GM18873 (cell line): ENCODE measurements at regions not wholly inside any gene's neighbourhood (a gene's known extent, or its start where the extent isn't known, plus 50 kb on each side); places are given as distances from the start of the nearest gene placed in this dataset.

Experiments used
- ATAC-seq: cut with Tn5 transposase; IDR thresholded peaks from one replicate; pipeline ENCODE4 v1.9.1; 2021; ENCODE audit warnings: mild to moderate bottlenecking, moderate library complexity, moderate number of reproducible peaks; ENCODE audit not compliant: unreplicated experiment, low FRiP score

GRCh38 chr5:161235569-161235968, 311.0 kb downstream of the GABRB2 start:
- ATAC-seq: no peak

GRCh38 chr5:161233553-161233952, 313.0 kb downstream of the GABRB2 start:
- no peak for ATAC-seq

DNA sequence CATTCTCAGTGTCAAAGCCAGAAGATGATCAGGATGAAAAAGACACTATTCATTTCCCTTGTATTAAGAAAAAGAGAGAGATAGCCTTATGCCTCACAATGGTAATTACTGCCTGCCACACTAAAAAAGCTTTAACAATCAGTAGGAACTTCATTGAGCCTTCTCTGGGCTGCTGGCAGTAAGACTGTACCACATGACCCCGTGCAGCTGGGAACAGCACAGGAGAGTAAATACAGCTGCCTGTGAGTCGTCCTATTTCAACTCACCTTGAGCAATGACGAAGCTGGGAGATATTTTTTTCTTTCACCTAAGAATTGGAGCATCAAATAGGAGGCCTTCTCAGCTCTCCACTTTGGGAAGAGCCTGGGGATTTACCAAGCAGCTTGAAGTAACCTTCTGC, 316.3 kb downstream of the GABRB2 start:
- no peak for ATAC-seq

DNA sequence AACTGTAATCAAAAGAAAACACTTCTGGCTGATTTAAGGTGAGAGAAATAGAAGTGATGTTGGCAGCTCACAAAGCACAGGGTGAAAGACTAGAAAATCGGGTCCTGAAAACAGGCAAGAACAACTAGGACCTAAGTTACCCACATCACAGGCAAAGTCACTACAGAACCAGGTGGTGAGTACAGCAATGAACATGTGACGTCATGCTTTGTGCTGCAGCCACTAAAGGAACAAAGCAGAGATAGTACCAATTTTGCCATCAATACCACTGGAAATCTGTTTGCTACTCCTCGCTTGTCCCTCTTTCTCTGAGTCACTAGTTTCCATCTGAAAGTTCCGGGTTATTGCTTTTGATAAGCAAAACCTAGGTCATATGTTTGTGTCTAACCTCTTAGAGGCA, 326.7 kb downstream of the GABRB2 start:
- no peak for ATAC-seq

- no peak for ATAC-seq
Observed at GRCh38 chr5:161216877-161217276, 329.6 kb downstream of the GABRB2 start.

GRCh38 chr5:161212123-161212712, 334.3 kb downstream of the GABRB2 start:
- ATAC-seq: no peak

- ATAC-seq: no peak
Observed at GRCh38 chr5:161201558-161201957, 345.0 kb downstream of the GABRB2 start.

DNA sequence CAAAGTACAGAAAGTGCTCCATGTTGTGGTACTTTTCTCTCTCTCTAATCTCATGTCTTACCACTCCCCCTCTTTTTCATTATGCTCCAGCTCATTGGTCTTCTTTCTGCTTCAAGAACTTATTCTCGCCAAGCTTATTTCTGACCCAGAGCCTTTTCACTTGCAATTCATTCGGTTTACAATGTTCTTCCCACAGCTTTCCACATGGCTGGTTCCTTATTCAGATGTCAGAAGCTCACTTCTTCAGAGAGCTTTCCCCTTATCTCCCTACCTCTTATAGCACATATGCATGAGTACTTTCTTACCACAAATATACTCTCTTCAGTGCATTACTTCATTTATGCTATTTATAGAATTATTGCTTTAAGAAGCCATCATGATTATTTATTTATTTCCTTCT, 338.8 kb upstream of the ATP10B start:
- ATAC-seq: no peak

DNA sequence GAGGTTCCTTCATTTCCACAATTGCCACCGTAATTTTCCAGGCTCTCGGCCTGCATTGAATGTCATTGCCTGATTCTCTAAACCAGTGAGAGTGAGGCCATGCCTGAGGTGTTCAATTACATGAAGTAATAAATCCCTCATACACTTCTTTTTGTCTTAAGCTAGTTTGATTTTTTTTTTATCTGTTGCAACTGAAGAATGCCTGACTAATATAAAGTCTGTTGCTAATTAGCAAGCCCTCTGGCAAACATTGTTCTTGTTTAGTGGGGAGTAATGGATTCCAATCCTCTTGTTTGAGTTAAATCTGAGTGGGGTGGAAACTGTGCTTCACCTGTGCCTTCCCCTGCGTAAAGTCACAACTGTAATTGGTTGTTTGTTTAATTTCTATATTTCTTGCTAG, 338.1 kb upstream of the ATP10B start:
- no peak for ATAC-seq

DNA sequence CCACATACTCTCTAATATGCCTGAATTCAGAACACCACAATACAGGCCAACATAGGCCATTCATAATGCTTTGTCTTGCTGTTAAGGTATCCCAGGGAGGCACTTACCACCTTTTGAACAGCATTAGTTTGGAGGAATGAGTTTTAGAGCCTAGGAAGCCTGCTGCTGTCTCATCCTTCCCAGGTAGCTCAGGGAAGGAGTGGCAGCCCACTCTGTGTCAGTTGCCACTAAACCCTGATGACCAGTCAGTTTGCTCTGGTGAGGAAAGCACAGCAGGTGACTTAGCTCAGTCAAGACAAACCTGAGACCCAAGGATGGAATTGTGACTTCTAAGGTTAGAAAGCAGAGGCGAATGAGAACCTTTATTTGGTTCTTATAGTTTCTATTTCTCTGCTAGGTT, 337.4 kb upstream of the ATP10B start:
- ATAC-seq: no peak

GRCh38 chr5:161183559-161183958, 331.5 kb upstream of the ATP10B start:
- no peak for ATAC-seq

DNA sequence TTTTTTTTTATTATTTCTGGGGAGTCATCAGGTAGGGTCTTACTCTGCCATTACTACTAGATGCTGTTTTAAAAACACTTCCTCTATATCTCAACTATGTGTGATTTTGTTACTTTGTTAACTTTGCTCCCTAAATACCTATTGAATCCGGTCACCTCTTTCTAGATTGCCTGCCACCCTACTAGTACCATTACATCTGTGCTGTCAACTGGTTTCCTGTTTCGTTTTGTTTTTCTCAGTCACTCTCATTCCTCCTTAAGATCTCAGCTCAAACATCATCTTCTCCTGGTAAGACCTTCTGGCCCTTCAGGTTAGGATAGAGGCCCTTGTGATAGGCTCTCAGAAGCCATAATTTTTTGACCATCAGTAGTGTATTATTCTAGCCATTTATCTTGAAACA, 324.2 kb upstream of the ATP10B start:
- ATAC-seq: no peak

- no peak for ATAC-seq
Observed at GRCh38 chr5:161169776-161170175, 317.8 kb upstream of the ATP10B start.

DNA sequence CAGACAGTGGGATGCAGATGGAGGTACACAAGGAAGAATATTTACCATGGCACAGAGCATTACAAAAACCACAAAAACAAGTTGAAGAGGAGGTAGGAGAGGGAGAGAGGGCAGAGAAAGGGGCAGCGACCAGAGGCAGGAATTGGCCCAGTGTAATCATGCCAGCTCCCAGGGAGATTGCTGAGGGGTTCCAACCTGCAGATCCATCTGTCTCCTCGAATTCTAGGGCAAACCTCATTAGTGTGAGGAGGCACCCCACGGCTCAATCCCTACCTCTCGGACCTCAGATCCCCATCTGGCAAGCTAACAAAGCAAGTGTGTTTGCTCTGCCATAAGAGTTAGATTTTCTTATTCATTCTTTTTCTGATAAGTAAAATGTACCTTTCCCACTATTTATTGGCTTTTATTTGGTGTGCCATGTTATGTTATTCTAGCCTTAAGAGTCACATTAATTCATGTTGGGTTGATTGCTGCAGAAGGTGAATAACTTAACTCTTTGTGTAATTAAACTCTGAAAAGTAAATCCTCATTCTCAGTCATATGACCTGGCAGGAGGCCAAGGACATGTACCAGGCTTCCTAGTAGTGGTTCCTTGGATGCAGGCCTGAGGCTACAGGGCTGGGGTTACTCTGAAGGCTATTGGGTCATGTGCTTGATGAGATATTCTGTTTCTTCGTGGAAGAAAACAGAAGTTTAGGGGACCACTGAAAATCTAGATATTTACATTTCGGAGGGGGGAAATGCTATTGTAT, 315.2 kb upstream of the ATP10B start:
- ATAC-seq: no peak

- ATAC-seq: no peak
Observed at GRCh38 chr5:161165998-161166660, 314.1 kb upstream of the ATP10B start.

DNA sequence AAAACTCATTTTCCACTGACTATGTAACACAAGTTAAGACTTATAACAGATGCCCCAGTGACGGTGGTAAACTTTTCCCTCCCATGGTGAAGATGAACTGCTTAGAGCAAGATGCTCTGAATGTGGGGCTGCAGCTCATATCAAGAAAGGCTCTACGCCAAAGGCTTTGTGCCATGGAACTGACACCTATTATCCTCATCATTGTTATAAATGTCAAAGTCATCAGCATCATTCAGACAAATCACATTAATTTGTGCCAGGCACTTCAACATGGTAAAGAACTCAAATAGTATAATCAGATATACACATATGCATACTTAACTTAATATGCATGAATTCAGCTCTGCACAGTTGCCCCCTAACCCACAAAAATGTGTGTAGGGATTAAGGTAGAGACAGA, 305.9 kb upstream of the ATP10B start:
- no peak for ATAC-seq

DNA sequence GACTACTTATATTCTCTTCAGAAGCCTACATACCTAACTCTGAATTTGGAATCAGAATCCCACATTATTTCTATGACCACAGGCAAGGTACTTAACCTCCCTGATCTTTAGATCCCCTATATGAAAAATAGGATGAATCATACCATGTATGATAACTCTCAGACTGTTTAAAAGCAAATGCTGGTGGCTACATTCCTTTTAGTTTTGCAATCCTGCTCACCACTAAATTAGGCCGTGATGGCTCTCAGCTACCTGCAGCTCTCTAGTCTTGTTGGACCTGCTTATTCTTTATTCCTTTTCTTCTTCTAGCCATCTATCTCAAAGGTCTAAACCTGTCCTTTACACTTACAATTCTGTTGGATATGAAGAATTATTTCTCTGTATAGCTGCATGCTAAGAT, 303.4 kb upstream of the ATP10B start:
- no peak for ATAC-seq

- ATAC-seq: no peak
Observed at GRCh38 chr5:161152415-161152940, 300.5 kb upstream of the ATP10B start.

DNA sequence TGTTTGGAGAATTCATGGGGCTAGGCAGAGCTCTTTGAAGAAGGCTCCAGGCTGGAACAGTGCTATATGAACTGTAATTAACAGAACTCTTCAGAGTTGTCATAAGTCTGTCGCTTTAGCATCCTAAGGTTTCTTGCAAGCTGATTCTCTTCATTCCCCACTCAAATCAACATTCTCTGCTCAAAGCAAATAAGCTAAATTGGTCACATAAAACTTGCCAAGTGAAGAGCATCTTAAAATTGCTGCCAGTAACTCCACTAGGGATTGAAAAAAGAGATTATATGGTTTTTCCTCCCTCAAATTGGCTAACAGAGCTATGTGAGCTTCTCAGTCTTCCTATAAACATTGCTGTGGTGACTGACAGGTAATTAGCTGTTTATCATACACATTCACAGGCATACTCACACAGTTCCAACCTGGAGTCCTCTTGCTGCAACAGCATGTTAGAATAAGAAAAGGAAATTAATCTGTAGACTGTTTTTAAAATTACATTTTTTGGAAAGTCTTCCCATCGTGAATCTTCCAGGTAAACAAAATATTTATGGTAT, 298.5 kb upstream of the ATP10B start:
- no peak for ATAC-seq

DNA sequence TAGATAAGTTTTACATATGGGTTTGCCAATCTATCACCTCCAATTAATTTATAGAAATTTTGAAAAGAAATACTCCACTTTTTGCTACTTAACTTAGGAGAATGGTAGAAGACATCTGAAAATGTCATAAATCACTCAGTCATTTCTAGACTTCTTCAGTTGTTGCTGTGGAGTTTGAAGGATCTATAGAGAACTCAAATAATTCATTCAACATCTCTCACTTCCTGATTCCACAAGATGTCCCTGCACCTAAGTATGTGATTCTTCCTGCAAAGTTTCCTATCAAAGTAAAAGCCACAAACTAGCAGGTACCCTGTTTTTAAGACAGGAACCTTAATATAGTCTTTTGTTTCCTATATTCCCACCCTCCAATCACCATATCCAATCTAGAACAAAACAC, 297.1 kb upstream of the ATP10B start:
- ATAC-seq: no peak

- ATAC-seq: no peak
Observed at GRCh38 chr5:161138751-161139455, 286.9 kb upstream of the ATP10B start.
